ENCODE measurements at regions not wholly inside any gene's neighbourhood (a gene's known extent, or its start where the extent isn't known, plus 50 kb on each side); places are given as distances from the start of the nearest gene placed in this dataset.

DNA sequence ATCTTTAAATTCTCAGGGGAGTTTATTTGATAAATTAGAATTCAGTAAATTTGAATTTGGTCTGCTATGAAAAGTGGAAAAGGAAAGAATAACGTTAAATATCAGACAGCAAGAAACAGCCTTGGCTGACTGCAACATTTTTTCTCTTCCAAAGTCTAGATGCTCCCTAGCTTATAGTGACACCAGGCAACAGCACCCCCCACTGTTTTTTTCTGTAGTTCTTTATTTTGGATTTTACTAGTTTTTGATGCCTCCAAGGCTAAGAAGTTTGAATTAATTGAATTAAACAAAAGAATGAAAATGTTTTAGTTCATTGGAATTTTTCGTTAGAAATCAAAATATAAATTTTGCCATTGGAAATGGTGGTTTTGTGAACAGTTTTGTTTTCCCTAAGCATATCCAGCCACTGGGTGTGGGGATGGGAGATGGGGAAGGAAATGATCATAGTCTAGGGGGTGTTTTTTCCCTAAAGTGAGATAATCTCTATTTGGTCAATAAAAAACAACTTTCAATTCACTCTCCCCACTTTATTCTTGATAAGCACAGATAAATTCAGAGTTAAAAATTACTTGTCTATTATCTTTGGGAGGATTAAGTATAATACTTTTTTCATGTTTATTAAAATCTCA, 199.3 kb upstream of the CD180 start:
- TF ChIP-seq, protein P1, sequence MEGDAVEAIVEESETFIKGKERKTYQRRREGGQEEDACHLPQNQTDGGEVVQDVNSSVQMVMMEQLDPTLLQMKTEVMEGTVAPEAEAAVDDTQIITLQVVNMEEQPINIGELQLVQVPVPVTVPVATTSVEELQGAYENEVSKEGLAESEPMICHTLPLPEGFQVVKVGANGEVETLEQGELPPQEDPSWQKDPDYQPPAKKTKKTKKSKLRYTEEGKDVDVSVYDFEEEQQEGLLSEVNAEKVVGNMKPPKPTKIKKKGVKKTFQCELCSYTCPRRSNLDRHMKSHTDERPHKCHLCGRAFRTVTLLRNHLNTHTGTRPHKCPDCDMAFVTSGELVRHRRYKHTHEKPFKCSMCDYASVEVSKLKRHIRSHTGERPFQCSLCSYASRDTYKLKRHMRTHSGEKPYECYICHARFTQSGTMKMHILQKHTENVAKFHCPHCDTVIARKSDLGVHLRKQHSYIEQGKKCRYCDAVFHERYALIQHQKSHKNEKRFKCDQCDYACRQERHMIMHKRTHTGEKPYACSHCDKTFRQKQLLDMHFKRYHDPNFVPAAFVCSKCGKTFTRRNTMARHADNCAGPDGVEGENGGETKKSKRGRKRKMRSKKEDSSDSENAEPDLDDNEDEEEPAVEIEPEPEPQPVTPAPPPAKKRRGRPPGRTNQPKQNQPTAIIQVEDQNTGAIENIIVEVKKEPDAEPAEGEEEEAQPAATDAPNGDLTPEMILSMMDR (IDR thresholded peaks at IDR 0.05; ENCODE audit: low read length, missing control alignments) = peak; percentile 6
- H3K4me3 ChIP-seq (replicated peaks; ENCODE audit: low read depth, low read length) = no peak overlapping the region
- DNase-seq (ENCODE audit: low read depth) = peak; percentile 20

DNA sequence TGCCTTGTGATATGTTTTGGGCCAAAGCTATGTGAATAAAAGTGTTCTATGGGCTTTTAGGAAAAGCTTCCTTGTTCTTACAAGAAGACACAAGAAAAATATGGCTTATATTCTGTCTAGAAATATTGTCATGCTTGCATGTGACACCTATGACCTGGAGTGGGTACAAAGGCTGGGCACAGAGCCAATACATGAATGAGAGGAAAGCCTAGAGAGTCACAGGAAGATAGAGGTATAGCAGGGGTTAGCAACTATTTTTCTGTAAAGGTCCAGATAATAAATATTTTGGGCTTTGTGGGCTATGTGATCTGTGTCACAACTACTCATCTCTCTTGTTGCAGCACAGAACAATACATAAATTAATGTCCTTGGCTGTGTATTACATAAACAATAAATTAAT, 196.6 kb upstream of the CD180 start:
- TF ChIP-seq, protein P1 (IDR thresholded peaks at IDR 0.05; ENCODE audit: low read length, missing control alignments) = no peak
- no peak for DNase-seq (ENCODE audit: low read depth)
- H3K4me3 ChIP-seq (replicated peaks; ENCODE audit: low read depth, low read length) = no peak overlapping the region

DNA sequence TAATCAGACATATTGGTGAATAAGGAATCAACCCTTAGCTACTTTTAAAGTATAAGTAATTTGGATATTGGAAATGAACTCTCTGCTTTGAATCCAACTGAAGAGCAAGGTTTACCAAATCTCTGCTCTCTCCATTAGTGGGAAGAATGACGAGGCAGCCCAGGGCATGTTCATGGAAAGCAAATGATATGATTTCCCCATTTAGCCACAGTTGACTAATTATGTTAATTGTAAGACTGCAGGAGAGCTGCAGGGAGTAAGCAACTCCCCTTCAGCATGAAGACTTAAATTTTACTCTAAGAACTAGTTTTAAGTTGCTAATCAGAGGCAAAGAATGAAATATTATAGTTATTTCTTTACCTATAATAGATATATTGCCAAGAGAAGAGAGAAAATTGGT, 194.3 kb upstream of the CD180 start:
- no peak for DNase-seq (ENCODE audit: low read depth)
- TF ChIP-seq, protein P1 (IDR thresholded peaks at IDR 0.05; ENCODE audit: low read length, missing control alignments) = no peak
- H3K4me3 ChIP-seq (replicated peaks; ENCODE audit: low read depth, low read length) = no peak overlapping the region

DNA sequence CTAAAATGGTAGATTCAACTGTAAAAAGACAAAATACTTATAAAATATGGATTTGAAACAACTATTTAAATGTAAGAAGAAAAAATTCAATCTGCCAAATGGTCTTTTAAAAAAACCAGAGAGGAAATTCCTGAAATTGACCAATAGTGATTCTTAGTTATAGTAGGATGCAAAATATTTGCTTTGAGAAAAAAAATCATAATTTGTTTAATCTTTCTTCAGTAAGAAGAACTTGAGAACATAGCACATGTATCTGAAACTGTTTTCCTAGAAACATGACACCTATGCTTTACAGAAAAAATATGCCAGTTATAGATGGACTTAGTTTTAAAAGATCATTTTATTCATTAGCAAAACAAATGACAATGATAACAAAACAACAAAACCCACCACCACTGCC, 186.9 kb upstream of the CD180 start:
- TF ChIP-seq, protein P1 (IDR thresholded peaks at IDR 0.05; ENCODE audit: low read length, missing control alignments) = no peak
- H3K4me3 ChIP-seq (replicated peaks; ENCODE audit: low read depth, low read length) = no peak overlapping the region
- DNase-seq (ENCODE audit: low read depth) = peak; percentile 8

DNA sequence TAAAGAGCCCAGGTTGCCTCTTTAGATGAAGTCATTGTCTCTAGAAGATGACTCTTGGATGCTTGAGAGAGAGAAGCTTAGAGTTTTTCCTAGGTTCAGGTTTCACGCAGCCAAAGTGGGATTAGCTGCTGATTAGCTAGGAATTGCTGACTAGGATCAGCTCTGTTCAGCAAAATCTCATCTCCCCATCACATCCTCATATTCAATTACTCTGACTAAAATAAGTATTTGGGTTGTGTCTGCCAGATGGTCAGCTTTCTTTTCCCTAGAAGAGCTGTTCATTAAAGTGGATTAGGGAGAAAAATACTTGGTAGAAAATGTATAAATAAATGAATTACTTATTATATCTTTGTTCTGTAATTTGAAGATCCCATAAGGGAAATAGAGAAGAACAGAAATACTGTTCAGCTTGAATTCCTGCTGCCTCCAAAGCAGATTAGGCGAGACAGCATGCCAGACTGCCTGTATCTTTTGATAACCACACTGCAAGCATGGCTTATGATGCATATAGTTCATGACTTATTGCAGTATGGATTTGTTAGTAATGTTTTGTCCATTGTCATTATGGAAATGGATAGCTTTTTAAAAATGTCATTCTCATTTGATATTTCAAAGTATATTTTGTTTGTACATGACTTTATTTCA, 184.8 kb upstream of the CD180 start:
- no peak overlapping the region for H3K4me3 ChIP-seq (replicated peaks; ENCODE audit: low read depth, low read length)
- DNase-seq (ENCODE audit: low read depth) = no peak
- TF ChIP-seq, protein P1 (IDR thresholded peaks at IDR 0.05; ENCODE audit: low read length, missing control alignments) = no peak

DNA sequence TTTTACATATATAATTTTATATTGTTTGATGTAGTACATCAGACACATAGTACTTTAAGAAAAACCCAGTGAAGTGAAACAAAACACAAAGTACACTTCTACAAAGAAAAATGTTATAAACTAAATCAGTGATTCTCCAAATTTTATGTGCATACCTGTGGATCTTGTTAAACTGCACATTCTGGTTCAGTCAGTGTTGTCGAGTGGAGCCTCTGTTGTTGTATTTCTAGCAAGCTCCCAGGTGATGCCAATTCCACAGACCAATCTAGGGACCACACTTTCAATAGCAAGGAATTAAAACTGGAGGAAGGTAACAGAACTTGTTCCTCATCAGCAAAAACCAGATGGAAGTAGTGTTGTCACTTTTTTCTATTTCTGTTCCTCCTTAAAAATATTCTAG, 183.8 kb upstream of the CD180 start:
- TF ChIP-seq, protein P1 (IDR thresholded peaks at IDR 0.05; ENCODE audit: low read length, missing control alignments) = no peak
- DNase-seq (ENCODE audit: low read depth) = no peak
- H3K4me3 ChIP-seq (replicated peaks; ENCODE audit: low read depth, low read length) = no peak overlapping the region

DNA sequence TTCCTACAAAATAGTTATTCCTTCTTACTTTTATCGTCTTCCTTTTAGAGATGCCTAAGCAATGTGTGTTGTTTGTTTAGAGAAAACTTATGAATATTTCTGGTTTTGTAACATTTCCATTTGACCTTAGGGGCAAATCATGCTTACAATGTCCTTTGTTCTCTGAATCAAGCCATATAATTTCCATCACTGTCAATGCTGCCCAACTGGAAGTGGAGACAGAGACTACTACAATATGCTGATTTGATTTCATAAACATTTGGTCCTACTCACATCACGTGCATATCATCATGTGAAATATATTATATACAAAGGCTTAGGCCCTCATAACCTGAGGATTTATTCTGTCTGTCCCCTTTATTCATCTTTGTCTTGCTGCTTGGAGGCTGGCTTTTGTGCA, 183.2 kb upstream of the CD180 start:
- TF ChIP-seq, protein P1 (IDR thresholded peaks at IDR 0.05; ENCODE audit: low read length, missing control alignments) = no peak
- no peak overlapping the region for H3K4me3 ChIP-seq (replicated peaks; ENCODE audit: low read depth, low read length)
- DNase-seq (ENCODE audit: low read depth) = no peak
